ENCODE measurements at regions not wholly inside any gene's neighbourhood (a gene's known extent, or its start where the extent isn't known, plus 50 kb on each side); places are given as distances from the start of the nearest gene placed in this dataset.

DNA sequence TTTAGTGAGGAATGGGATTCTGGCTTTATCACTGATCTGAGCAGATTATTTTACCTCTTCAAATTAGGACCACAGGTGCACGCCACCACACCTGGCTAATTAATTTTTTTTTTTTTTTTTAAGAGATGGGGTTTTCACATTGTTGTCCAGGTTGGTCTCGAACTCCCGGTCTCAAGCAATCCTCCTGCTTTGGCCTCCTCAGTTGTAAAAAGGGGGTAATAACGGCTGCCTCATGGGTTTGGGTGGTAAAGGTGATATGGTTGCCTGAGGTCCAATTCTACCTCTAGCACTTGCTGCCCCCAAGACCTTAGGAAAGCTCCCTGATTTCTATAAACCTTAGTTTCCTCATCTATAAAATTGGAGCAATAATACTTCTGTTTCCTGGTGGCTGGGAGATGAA is 130.7 kb upstream of the HS3ST2 start:
- TF ChIP-seq, protein P1, sequence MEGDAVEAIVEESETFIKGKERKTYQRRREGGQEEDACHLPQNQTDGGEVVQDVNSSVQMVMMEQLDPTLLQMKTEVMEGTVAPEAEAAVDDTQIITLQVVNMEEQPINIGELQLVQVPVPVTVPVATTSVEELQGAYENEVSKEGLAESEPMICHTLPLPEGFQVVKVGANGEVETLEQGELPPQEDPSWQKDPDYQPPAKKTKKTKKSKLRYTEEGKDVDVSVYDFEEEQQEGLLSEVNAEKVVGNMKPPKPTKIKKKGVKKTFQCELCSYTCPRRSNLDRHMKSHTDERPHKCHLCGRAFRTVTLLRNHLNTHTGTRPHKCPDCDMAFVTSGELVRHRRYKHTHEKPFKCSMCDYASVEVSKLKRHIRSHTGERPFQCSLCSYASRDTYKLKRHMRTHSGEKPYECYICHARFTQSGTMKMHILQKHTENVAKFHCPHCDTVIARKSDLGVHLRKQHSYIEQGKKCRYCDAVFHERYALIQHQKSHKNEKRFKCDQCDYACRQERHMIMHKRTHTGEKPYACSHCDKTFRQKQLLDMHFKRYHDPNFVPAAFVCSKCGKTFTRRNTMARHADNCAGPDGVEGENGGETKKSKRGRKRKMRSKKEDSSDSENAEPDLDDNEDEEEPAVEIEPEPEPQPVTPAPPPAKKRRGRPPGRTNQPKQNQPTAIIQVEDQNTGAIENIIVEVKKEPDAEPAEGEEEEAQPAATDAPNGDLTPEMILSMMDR (conservative IDR thresholded peaks at IDR 0.05): no peak
- TF ChIP-seq EZH2 (IDR thresholded peaks at IDR 0.05; ENCODE audit: low read depth): no peak
